OCI-LY3 (cell line): ENCODE measurements at regions not wholly inside any gene's neighbourhood (a gene's known extent, or its start where the extent isn't known, plus 50 kb on each side); places are given as distances from the start of the nearest gene placed in this dataset.

ENCODE experiments used
- CTCF ChIP-seq: fragments of 200-600, 300-600 bp; sonication (generic); IDR thresholded peaks from 2 replicates; pipeline ENCODE4 v1.5.1; 2014; ENCODE audit warnings: antibody characterized with exemption, low read length, low read depth
- EZH2phosphoT487 ChIP-seq: fragments of 200-600 bp; shearing (Covaris generic); IDR thresholded peaks from 2 replicates; pipeline ENCODE4 v1.6.1; 2018; ENCODE audit warnings: antibody characterized with exemption, mixed run types, low read depth

- TF ChIP-seq CTCF (no peak), EZH2phosphoT487 (no peak)
These were observed 273.5 kb downstream of the LIPI start for GRCh38 chr21:13937236-13937635.
